Endothelial cell of umbilical vein (primary cell): ENCODE measurements at regions not wholly inside any gene's neighbourhood (a gene's known extent, or its start where the extent isn't known, plus 50 kb on each side); places are given as distances from the start of the nearest gene placed in this dataset.

Experiments
- BruUV-seq: library from RNA; stranded (reverse); fragments of 400-500 nt; replicated peaks from 2 replicates; lab custom pipeline; 2021; lab: Mats Ljungman, UMichigan
- CTCF ChIA-PET: fragments of 300-600, 350-600 bp; sonication (Branson Sonifier 250); formaldehyde crosslinking; loops from one replicate; lab custom pipeline; 2021; ENCODE audit warnings: antibody characterized with exemption, inconsistent platforms; lab: Charles Lee
- POLR2A ChIA-PET: fragments of 300-600, 350-600 bp; sonication (Branson Sonifier 250); formaldehyde crosslinking; loops from one replicate; lab custom pipeline; 2021; ENCODE audit warnings: antibody characterized with exemption, inconsistent platforms; lab: Charles Lee
- DNase-seq: peaks from one replicate; pipeline ENCODE4 v3.0.0-alpha.2; 2011; ENCODE audit warnings: low read depth, low spot score
- FAIRE-seq: peaks from 2 replicates; lab custom pipeline; 2011; peaks lifted over from hg19 to GRCh38; lab: Jason Lieb, UNC
- H2AFZ ChIP-seq: 2 replicates; pipeline ENCODE4 v1.6.0; 2012; ENCODE audit warnings: low read depth, low read length, control low read depth, inconsistent platforms
- H3K27ac ChIP-seq: 2 replicates; pipeline ENCODE4 v1.5.1; 2011; ENCODE audit warnings: low read depth, mild to moderate bottlenecking, control low read depth, low read length, moderate library complexity; ENCODE audit not compliant: insufficient read depth
- H3K27me3 ChIP-seq, 2 experiments: 2 replicates each; pipeline versions ENCODE4 v1.6.0 to v1.6.1; 2011; ENCODE audit warnings: low read length in 2 of 2, mixed read lengths in 1 of 2; ENCODE audit not compliant: control insufficient read depth in 2 of 2, insufficient read depth in 2 of 2
- H3K36me3 ChIP-seq, 2 experiments: 2 replicates in 1 of 2; 3 replicates in 1 of 2; pipeline ENCODE4 v1.5.1; 2011; ENCODE audit warnings: low read length in 2 of 2, mild to moderate bottlenecking in 1 of 2, moderate library complexity in 1 of 2; ENCODE audit not compliant: control insufficient read depth in 2 of 2, insufficient read depth in 2 of 2; ENCODE audit errors: extremely low read depth in 1 of 2
- H3K4me1 ChIP-seq: 3 replicates; pipeline ENCODE4 v1.5.1; 2011; ENCODE audit warnings: mild to moderate bottlenecking, low read length; ENCODE audit not compliant: control insufficient read depth, insufficient read depth; ENCODE audit errors: extremely low read depth
- H3K4me2 ChIP-seq: 2 replicates; pipeline ENCODE4 v1.6.1; 2011; ENCODE audit warnings: low read length, control low read depth, mixed read lengths; ENCODE audit not compliant: insufficient read depth
- H3K4me3 ChIP-seq, 3 experiments: fragments of 200-600 bp in 1 of 3; sonication (generic), shearing (Covaris generic) in 1 of 3; replicated peaks in 1 of 3; 2 replicates each; pipeline ENCODE4 v1.5.1; 2011 to 2016; ENCODE audit warnings: control low read depth in 3 of 3, low read length in 3 of 3, mild to moderate bottlenecking in 2 of 3, inconsistent platforms in 1 of 3, low read depth in 1 of 3, moderate library complexity in 1 of 3; ENCODE audit not compliant: insufficient read depth in 1 of 3
- H3K79me2 ChIP-seq: 2 replicates; pipeline ENCODE4 v1.6.0; 2012; ENCODE audit warnings: low read length, inconsistent platforms; ENCODE audit not compliant: control insufficient read depth, insufficient read depth
- H3K9ac ChIP-seq: replicated peaks from 2 replicates; pipeline ENCODE3; 2011; ENCODE audit warnings: low read length, control low read depth; ENCODE audit not compliant: insufficient read depth; ENCODE audit errors: extremely low read depth
- H3K9me1 ChIP-seq: replicated peaks from 3 replicates; pipeline ENCODE4 v1.6.0; 2011; ENCODE audit warnings: mild to moderate bottlenecking, low read length; ENCODE audit not compliant: control insufficient read depth, insufficient read depth; ENCODE audit errors: extremely low read depth
- H3K9me3 ChIP-seq: replicated peaks from 2 replicates; pipeline ENCODE4 v1.5.1; 2012; ENCODE audit warnings: low read length, inconsistent platforms; ENCODE audit not compliant: control insufficient read depth, insufficient read depth
- H4K20me1 ChIP-seq: replicated peaks from 2 replicates; pipeline ENCODE3; 2011; ENCODE audit warnings: mild to moderate bottlenecking, low read length; ENCODE audit not compliant: control insufficient read depth, insufficient read depth; ENCODE audit errors: extremely low read depth
- EZH2 ChIP-seq: IDR thresholded peaks from 2 replicates; pipeline ENCODE4 v1.6.1; 2012; ENCODE audit warnings: borderline replicate concordance, low read depth, mild to moderate bottlenecking, moderate library complexity, low read length, inconsistent platforms; ENCODE audit not compliant: severe bottlenecking
- FOS ChIP-seq: IDR thresholded peaks from 2 replicates; pipeline ENCODE4 v1.6.1; 2011; ENCODE audit warnings: mild to moderate bottlenecking, low read length, moderate library complexity, borderline replicate concordance; ENCODE audit not compliant: insufficient read depth
- GATA2 ChIP-seq: IDR thresholded peaks from 2 replicates; pipeline ENCODE4 v1.7.0; 2011; ENCODE audit warnings: low read depth, mild to moderate bottlenecking, moderate library complexity, mixed read lengths, low read length; ENCODE audit not compliant: insufficient read length, insufficient read depth
- JUN ChIP-seq: IDR thresholded peaks from 2 replicates; pipeline ENCODE4 v1.6.1; 2011; ENCODE audit warnings: borderline replicate concordance, low read depth; ENCODE audit not compliant: insufficient read length, insufficient read depth
- MYC ChIP-seq: IDR thresholded peaks from one replicate; pipeline ENCODE4 v1.6.1; 2011; ENCODE audit warnings: mild to moderate bottlenecking, low read depth, low read length
- POLR2A ChIP-seq: IDR thresholded peaks from 2 replicates; pipeline ENCODE4 v1.6.1; 2012; ENCODE audit warnings: low read depth, mild to moderate bottlenecking, control low read depth, low read length
- POLR2AphosphoS5 ChIP-seq: IDR thresholded peaks from 2 replicates; pipeline ENCODE4 v1.6.1; 2012; ENCODE audit warnings: low read depth, mild to moderate bottlenecking, control low read depth, low read length, moderate library complexity; ENCODE audit not compliant: insufficient read depth
- dilution Hi-C: fragments of 300-500 bp; cut with MboI; formaldehyde crosslinking; loops from one replicate; pipeline ENCODE4 v1.15.0; 2019; ENCODE audit warnings: low sequenced_read_pairs; ENCODE audit not compliant: extremely low pct_ligation_motif_present
- intact Hi-C: fragments of 100-400 bp; cut with micrococcal nuclease; formaldehyde crosslinking; loops from one replicate; pipeline ENCODE4 v1.10.0; 2022
- TF ChIP-seq, protein P1 (sequence below), 2 donors: IDR thresholded peaks; 1 replicate in 1 of 2; 2 replicates in 1 of 2; pipeline ENCODE4 v1.5.1; 2011; ENCODE audit warnings: low read length in 2 of 2, mild to moderate bottlenecking in 2 of 2, moderate library complexity in 2 of 2, control low read depth in 1 of 2, inconsistent platforms in 1 of 2, low read depth in 1 of 2; ENCODE audit not compliant: insufficient read depth in 1 of 2; ENCODE audit errors: extremely low read depth in 1 of 2
- TF ChIP-seq, protein P2 (sequence below): IDR thresholded peaks from 2 replicates; pipeline ENCODE4 v1.6.1; 2011; ENCODE audit not compliant: insufficient read depth, insufficient read length

DNA sequence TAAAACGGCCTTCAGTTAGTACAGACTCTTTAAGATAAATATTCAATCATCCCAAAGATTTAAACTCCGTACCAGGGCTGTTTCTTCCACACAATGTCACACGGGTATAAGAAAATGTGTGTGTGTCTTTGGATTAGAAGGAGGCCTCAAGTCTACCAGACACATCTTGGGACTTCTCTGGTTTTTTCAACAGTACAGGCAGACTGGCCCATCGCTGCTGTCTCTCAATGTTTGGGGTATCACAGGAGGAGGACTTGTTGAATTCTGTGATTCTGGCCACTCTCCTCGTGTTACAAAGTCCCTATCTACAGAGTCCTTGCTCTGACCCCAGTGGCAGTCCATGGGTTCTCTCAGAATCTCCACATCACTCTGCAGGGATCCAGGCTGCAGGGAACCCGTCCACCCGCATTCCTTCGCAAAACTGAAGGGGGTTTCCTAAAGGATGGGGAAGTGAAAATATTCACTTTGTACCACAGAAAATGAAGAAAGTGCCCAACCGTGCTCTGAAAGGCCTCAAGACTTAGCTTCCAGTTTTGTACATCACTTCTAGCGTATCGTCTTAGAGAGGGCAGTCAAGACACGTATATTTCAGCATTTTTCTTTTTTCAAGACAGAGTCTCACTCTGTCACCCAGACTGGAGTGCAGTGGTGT is 373.2 kb downstream of the NPIPA8 start:
- FAIRE-seq = no peak

More for the DNA sequence above, 373.2 kb downstream of the NPIPA8 start:
- Histone ChIP-seq H3K9me1 (no peaks in the 10 kb centered on the region), H3K27me3 (no peaks in the 10 kb centered on the region), H3K79me2 (no peaks in the 10 kb centered on the region), H3K4me3 (no peak overlapping the region), H4K20me1 (no peaks in the 10 kb centered on the region), H2AFZ (no peak overlapping the region), H3K27ac (no peak overlapping the region), H3K4me2 (no peak overlapping the region), H3K9me3 (peaks cover 5% of the 10 kb centered on the region), H3K36me3 (no peaks in the 10 kb centered on the region), H3K9ac (no peak overlapping the region), H3K4me1 (no peaks in the 10 kb centered on the region)
- CTCF ChIA-PET = no interaction called here
- POLR2A ChIA-PET = no interaction called here
- dilution Hi-C loops = no loop called here
- TF ChIP-seq, protein P1, sequence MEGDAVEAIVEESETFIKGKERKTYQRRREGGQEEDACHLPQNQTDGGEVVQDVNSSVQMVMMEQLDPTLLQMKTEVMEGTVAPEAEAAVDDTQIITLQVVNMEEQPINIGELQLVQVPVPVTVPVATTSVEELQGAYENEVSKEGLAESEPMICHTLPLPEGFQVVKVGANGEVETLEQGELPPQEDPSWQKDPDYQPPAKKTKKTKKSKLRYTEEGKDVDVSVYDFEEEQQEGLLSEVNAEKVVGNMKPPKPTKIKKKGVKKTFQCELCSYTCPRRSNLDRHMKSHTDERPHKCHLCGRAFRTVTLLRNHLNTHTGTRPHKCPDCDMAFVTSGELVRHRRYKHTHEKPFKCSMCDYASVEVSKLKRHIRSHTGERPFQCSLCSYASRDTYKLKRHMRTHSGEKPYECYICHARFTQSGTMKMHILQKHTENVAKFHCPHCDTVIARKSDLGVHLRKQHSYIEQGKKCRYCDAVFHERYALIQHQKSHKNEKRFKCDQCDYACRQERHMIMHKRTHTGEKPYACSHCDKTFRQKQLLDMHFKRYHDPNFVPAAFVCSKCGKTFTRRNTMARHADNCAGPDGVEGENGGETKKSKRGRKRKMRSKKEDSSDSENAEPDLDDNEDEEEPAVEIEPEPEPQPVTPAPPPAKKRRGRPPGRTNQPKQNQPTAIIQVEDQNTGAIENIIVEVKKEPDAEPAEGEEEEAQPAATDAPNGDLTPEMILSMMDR (IDR thresholded peaks at IDR 0.05; ENCODE audit: extremely low read depth in 1 of 2, insufficient read depth in 1 of 2, low read depth in 1 of 2, low read length in 2 of 2) = no peak
- no peak for TF ChIP-seq POLR2A
- TF ChIP-seq MYC = no peak
- no peak for TF ChIP-seq EZH2
- no peak for TF ChIP-seq FOS
- TF ChIP-seq POLR2AphosphoS5 = no peak
- no peak for TF ChIP-seq JUN
- TF ChIP-seq, protein P2, sequence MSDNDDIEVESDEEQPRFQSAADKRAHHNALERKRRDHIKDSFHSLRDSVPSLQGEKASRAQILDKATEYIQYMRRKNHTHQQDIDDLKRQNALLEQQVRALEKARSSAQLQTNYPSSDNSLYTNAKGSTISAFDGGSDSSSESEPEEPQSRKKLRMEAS = no peak
- TF ChIP-seq GATA2 = no peak
- no peak for DNase-seq
- intact Hi-C loops = no loop called here
- BruUV-seq = no TSS peak
